HepG2 (cell line): ENCODE measurements at regions not wholly inside any gene's neighbourhood (a gene's known extent, or its start where the extent isn't known, plus 50 kb on each side); places are given as distances from the start of the nearest gene placed in this dataset.

Experiments
- CHD4 ChIP-seq: fragments of 200-600 bp; sonication (generic); IDR thresholded peaks from 2 replicates; pipeline ENCODE4 v1.7.0; 2017; ENCODE audit warnings: mild to moderate bottlenecking, low read length, borderline replicate concordance
- FOXO1 ChIP-seq: sonication (generic); formaldehyde crosslinking; IDR thresholded peaks from 2 replicates; pipeline ENCODE4 v1.4.0; 2020; ENCODE audit warnings: missing genetic modification reagents
- NRL ChIP-seq: sonication (generic); formaldehyde crosslinking; IDR thresholded peaks from 2 replicates; pipeline ENCODE4 v1.5.0; 2020; ENCODE audit warnings: missing genetic modification reagents, mild to moderate bottlenecking, moderate library complexity, borderline replicate concordance
- SSRP1 ChIP-seq: IDR thresholded peaks from 2 replicates; pipeline ENCODE4 v1.6.1; 2016; ENCODE audit warnings: control low read depth
- TEF ChIP-seq: sonication (generic); formaldehyde crosslinking; IDR thresholded peaks from 2 replicates; pipeline ENCODE4 v1.5.0; 2020; ENCODE audit warnings: missing genetic modification reagents
- THAP9 ChIP-seq: sonication (generic); formaldehyde crosslinking; IDR thresholded peaks from 2 replicates; pipeline ENCODE4; 2020; ENCODE audit warnings: missing genetic modification reagents, mild to moderate bottlenecking, borderline replicate concordance
- ZNF235 ChIP-seq: sonication (generic); formaldehyde crosslinking; IDR thresholded peaks from 2 replicates; pipeline ENCODE4 v1.8.1; 2023; ENCODE audit warnings: mild to moderate bottlenecking, missing genetic modification reagents, borderline replicate concordance
- ZSCAN12 ChIP-seq: sonication (generic); formaldehyde crosslinking; IDR thresholded peaks from 2 replicates; pipeline ENCODE4 v1.9.0; 2021; ENCODE audit warnings: mild to moderate bottlenecking, missing genetic modification reagents
- TF ChIP-seq, protein P1 (sequence below), 2 experiments: sonication (generic) in 1 of 2; formaldehyde crosslinking in 1 of 2; IDR thresholded peaks; 2 replicates each; pipeline versions ENCODE4 v1.4.0 to v1.6.1; 2016 to 2020; ENCODE audit warnings: borderline replicate concordance in 1 of 2, low read depth in 1 of 2, mild to moderate bottlenecking in 1 of 2, missing genetic modification reagents in 1 of 2
- TF ChIP-seq, protein P2 (sequence below): sonication (generic); formaldehyde crosslinking; IDR thresholded peaks from 2 replicates; pipeline ENCODE4 v1.5.1; 2020; ENCODE audit warnings: mild to moderate bottlenecking, missing genetic modification reagents, borderline replicate concordance

GRCh38 chr2:234661175-234661574, 164.3 kb upstream of the ARL4C start (continued):
- TF ChIP-seq, protein P1, sequence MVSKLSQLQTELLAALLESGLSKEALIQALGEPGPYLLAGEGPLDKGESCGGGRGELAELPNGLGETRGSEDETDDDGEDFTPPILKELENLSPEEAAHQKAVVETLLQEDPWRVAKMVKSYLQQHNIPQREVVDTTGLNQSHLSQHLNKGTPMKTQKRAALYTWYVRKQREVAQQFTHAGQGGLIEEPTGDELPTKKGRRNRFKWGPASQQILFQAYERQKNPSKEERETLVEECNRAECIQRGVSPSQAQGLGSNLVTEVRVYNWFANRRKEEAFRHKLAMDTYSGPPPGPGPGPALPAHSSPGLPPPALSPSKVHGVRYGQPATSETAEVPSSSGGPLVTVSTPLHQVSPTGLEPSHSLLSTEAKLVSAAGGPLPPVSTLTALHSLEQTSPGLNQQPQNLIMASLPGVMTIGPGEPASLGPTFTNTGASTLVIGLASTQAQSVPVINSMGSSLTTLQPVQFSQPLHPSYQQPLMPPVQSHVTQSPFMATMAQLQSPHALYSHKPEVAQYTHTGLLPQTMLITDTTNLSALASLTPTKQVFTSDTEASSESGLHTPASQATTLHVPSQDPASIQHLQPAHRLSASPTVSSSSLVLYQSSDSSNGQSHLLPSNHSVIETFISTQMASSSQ (IDR thresholded peaks at IDR 0.05; ENCODE audit: low read depth), result no peak
- TF ChIP-seq, protein P1 (CRISPR knock-in tag; IDR thresholded peaks at IDR 0.05; ENCODE audit: borderline replicate concordance), result no peak
- TF ChIP-seq CHD4, result no peak
- no peak for TF ChIP-seq FOXO1
- TF ChIP-seq SSRP1 (CRISPR knock-in tag), result no peak
- TF ChIP-seq TEF (CRISPR knock-in tag), result no peak
- TF ChIP-seq ZNF235 (CRISPR knock-in tag), result no peak
- TF ChIP-seq ZSCAN12, result no peak
- no peak for TF ChIP-seq THAP9 (CRISPR knock-in tag)
- TF ChIP-seq, protein P2, sequence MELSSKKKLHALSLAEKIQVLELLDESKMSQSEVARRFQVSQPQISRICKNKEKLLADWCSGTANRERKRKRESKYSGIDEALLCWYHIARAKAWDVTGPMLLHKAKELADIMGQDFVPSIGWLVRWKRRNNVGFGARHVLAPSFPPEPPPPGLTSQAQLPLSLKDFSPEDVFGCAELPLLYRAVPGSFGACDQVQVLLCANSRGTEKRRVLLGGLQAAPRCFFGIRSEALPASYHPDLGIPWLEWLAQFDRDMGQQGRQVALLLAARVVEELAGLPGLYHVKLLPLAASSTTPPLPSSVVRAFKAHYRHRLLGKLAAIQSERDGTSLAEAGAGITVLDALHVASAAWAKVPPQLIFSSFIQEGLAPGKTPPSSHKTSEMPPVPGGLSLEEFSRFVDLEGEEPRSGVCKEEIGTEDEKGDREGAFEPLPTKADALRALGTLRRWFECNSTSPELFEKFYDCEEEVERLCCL (CRISPR knock-in tag), result no peak
- TF ChIP-seq NRL (CRISPR knock-in tag), result no peak
